OCI-LY7 (cell line): ENCODE measurements at regions not wholly inside any gene's neighbourhood (a gene's known extent, or its start where the extent isn't known, plus 50 kb on each side); places are given as distances from the start of the nearest gene placed in this dataset.

ENCODE experiments used
- BruUV-seq: library from RNA; stranded (reverse); fragments of 400-500 nt; replicated peaks from 2 replicates; lab custom pipeline; 2021; lab: Mats Ljungman, UMichigan
- CTCF ChIA-PET: fragments of 300-600 bp; sonication (Branson Sonifier 250); formaldehyde crosslinking; loops from one replicate; lab custom pipeline; 2022; ENCODE audit warnings: antibody characterized with exemption; ENCODE audit not compliant: unreplicated experiment; lab: Charles Lee
- POLR2A ChIA-PET: fragments of 300-600 bp; sonication (Branson Sonifier 250); formaldehyde crosslinking; loops from one replicate; lab custom pipeline; 2022; ENCODE audit warnings: antibody characterized with exemption; lab: Charles Lee
- DNase-seq: peaks from one replicate; pipeline ENCODE4 v3.0.0-alpha.2; 2015; ENCODE audit warnings: low spot score
- H2AFZ ChIP-seq: fragments of 200-600 bp; sonication (generic), shearing (Covaris generic); 2 replicates; pipeline ENCODE4 v1.6.1; 2014; ENCODE audit warnings: mild to moderate bottlenecking, antibody characterized with exemption, low read length, moderate library complexity
- H3K27ac ChIP-seq: fragments of 200-600 bp; sonication (generic); 2 replicates; pipeline ENCODE4 v1.5.1; 2014; ENCODE audit warnings: mixed run types, low read depth, mild to moderate bottlenecking, moderate library complexity, low read length, inconsistent platforms; ENCODE audit not compliant: poor library complexity, severe bottlenecking
- H3K36me3 ChIP-seq: fragments of 200-600 bp; sonication (generic); 2 replicates; pipeline ENCODE4 v1.6.1; 2014; ENCODE audit warnings: mild to moderate bottlenecking, antibody characterized with exemption, low read length, moderate library complexity, mixed read lengths; ENCODE audit not compliant: insufficient read depth
- H3K4me1 ChIP-seq: fragments of 200-600 bp; sonication (generic); 2 replicates; pipeline ENCODE4 v1.5.1; 2014; ENCODE audit warnings: mild to moderate bottlenecking, low read length; ENCODE audit not compliant: insufficient read depth, poor library complexity, severe bottlenecking
- H3K4me2 ChIP-seq: fragments of 200-600 bp; sonication (generic); 2 replicates; pipeline ENCODE4 v1.6.1; 2014; ENCODE audit warnings: mild to moderate bottlenecking, low read length
- H3K4me3 ChIP-seq: fragments of 200-600 bp; sonication (generic); 2 replicates; pipeline ENCODE4 v1.5.1; 2014; ENCODE audit warnings: mild to moderate bottlenecking, low read depth, low read length; ENCODE audit not compliant: poor library complexity, severe bottlenecking
- H3K79me2 ChIP-seq: fragments of 200-600 bp; sonication (generic); 2 replicates; pipeline ENCODE4 v1.6.1; 2016; ENCODE audit warnings: low read depth, mild to moderate bottlenecking, low read length, moderate library complexity, mixed read lengths; ENCODE audit not compliant: insufficient read depth
- H3K9me2 ChIP-seq: fragments of 200-600 bp; sonication (generic); 2 replicates; pipeline ENCODE4 v1.6.1; 2016; ENCODE audit warnings: mild to moderate bottlenecking, low read length, mixed read lengths; ENCODE audit not compliant: insufficient read depth
- H3K9me3 ChIP-seq: fragments of 200-600 bp; sonication (generic); 2 replicates; pipeline ENCODE4 v1.6.1; 2014; ENCODE audit warnings: mild to moderate bottlenecking, mixed run types, low read length, mixed read lengths
- H4K20me1 ChIP-seq: fragments of 200-600 bp; sonication (generic); 2 replicates; pipeline ENCODE4 v1.6.1; 2014; ENCODE audit warnings: mild to moderate bottlenecking, antibody characterized with exemption, low read length, moderate library complexity, mixed read lengths; ENCODE audit not compliant: insufficient read depth
- EZH2phosphoT487 ChIP-seq: fragments of 200-600 bp; sonication (generic); IDR thresholded peaks from 2 replicates; pipeline ENCODE4 v1.6.1; 2018; ENCODE audit warnings: low read depth, borderline replicate concordance, mild to moderate bottlenecking, mixed run types, antibody characterized with exemption, low read length, moderate library complexity, mixed read lengths
- intact Hi-C: fragments of 100-400 bp; cut with micrococcal nuclease; formaldehyde crosslinking; loops from one replicate; pipeline ENCODE4 v1.10.0; 2022; ENCODE audit not compliant: unreplicated experiment
- TF ChIP-seq, protein P1 (sequence below): fragments of 200-600 bp; sonication (generic); conservative IDR thresholded peaks from 2 replicates; pipeline ENCODE4 v1.5.1; 2014; ENCODE audit warnings: mild to moderate bottlenecking, antibody characterized with exemption, low read length, moderate library complexity, mixed read lengths

DNA sequence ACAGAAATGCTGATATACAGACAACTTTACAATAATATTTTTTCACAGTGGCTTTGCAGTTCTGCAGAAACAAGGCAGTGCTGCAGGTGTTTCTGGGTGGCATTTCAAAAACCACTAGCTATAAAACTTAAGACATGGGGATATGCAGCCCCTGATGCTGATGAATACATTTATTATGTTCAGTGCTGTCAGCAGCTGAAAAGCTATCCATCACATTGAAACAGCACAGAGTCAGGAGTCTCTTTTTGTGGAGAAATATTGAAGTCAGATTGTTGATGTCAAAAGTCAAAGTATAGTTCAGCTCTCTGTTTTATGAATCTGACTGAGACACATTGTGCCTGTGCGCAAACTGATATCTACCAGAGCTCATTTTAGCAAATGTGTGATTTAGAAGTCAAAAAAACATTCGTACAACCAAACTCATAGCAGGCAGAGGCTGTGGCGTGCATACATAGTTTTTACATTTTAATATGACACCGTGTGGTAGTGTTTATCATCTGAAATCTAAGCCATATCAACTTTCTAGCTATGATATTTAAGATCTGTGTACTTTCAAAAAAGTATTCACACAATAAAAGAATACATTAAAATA is 467.6 kb downstream of the PRKD1 start:
- DNase-seq: no peak
- no TSS peak for BruUV-seq
- intact Hi-C loops: no loop called here
- Histone ChIP-seq H3K4me2 (no peak overlapping the region), H3K36me3 (no peaks in the 10 kb centered on the region), H2AFZ (no peak overlapping the region), H3K4me3 (no peak overlapping the region), H3K79me2 (no peaks in the 10 kb centered on the region), H3K27ac (no peak overlapping the region), H3K9me3 (0 out of 2 replicates have a peak, but pooled peaks cover 5% of the 10 kb centered on the region), H3K4me1 (no peaks in the 10 kb centered on the region), H4K20me1 (no peaks in the 10 kb centered on the region), H3K9me2 (no peaks in the 10 kb centered on the region)
- ChIA-PET CTCF (no interaction called here), POLR2A (interaction anchor here (0.6 to 0.9 kb wide), 2 partner anchors 11 kb away, joined by 3 to 4 read pairs; no protein-coding TSS in a partner anchor)
- TF ChIP-seq, protein P1, sequence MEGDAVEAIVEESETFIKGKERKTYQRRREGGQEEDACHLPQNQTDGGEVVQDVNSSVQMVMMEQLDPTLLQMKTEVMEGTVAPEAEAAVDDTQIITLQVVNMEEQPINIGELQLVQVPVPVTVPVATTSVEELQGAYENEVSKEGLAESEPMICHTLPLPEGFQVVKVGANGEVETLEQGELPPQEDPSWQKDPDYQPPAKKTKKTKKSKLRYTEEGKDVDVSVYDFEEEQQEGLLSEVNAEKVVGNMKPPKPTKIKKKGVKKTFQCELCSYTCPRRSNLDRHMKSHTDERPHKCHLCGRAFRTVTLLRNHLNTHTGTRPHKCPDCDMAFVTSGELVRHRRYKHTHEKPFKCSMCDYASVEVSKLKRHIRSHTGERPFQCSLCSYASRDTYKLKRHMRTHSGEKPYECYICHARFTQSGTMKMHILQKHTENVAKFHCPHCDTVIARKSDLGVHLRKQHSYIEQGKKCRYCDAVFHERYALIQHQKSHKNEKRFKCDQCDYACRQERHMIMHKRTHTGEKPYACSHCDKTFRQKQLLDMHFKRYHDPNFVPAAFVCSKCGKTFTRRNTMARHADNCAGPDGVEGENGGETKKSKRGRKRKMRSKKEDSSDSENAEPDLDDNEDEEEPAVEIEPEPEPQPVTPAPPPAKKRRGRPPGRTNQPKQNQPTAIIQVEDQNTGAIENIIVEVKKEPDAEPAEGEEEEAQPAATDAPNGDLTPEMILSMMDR: no peak
- no peak for TF ChIP-seq EZH2phosphoT487

DNA sequence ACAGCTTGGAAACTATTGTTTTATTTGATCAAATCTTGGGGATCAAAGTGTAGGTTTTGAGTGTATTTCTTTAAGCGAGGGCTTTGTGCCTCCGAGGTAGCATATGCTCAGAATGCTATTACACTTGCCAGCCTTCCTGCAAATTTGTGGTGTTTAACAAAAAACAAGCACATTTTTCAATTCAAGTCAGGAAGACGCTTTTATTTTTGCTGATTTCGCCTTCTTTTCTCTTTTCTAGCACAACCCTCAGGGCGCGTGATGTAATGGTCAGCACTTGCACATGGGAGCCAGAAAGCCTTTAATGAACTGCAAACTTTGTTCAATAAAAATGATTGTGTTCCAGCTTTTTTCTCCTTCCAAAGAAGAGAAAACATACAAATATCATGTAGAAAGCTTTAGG is 466.5 kb downstream of the PRKD1 start:
- H3K4me2 ChIP-seq: no peak overlapping the region
- DNase-seq: no peak

DNA sequence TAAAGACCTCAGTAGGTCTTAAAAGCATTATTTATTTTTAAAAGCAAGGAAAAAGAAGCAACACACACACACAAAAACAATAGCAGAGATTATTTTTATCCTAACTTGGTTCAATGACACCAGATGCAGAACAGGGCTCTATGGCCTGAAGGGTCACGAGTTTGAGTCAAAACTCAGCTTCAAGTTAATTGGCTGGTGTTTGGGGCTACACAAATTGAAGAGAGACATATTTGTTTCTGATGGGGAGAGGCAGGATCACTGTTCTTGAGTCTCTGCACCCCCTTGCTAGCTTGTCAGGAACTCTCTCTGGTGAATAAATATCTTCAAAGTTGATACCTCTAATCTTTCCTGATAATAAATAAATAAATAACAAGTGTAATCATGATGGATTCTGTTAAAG is 466.1 kb downstream of the PRKD1 start:
- ChIA-PET CTCF (no interaction called here), POLR2A (no interaction called here)
- H3K9me2 ChIP-seq: no peaks in the 10 kb centered on the region
- no peak for TF ChIP-seq EZH2phosphoT487
- TF ChIP-seq, protein P1: no peak
- no TSS peak for BruUV-seq
- no peak overlapping the region for H3K27ac ChIP-seq
- no peak overlapping the region for H3K4me3 ChIP-seq
- H3K36me3 ChIP-seq: no peaks in the 10 kb centered on the region
- H2AFZ ChIP-seq: no peak overlapping the region
- intact Hi-C loops: no loop called here
- 0 out of 2 replicates have a peak, but pooled peaks cover 5% of the 10 kb centered on the region for H3K9me3 ChIP-seq
- no peaks in the 10 kb centered on the region for H4K20me1 ChIP-seq
- H3K79me2 ChIP-seq: no peaks in the 10 kb centered on the region
- DNase-seq: no peak
- H3K4me1 ChIP-seq: no peaks in the 10 kb centered on the region
- H3K4me2 ChIP-seq: no peak overlapping the region

More for the DNA sequence above, 466.5 kb downstream of the PRKD1 start:
- POLR2A ChIA-PET: no interaction called here
- BruUV-seq: no TSS peak
- H3K4me3 ChIP-seq: no peak overlapping the region
- 0 out of 2 replicates have a peak, but pooled peaks cover 5% of the 10 kb centered on the region for H3K9me3 ChIP-seq
- H3K9me2 ChIP-seq: no peaks in the 10 kb centered on the region
- intact Hi-C loops: no loop called here
- H3K36me3 ChIP-seq: no peaks in the 10 kb centered on the region
- H3K4me1 ChIP-seq: no peaks in the 10 kb centered on the region
- H3K27ac ChIP-seq: no peak overlapping the region
- CTCF ChIA-PET: no interaction called here
- TF ChIP-seq, protein P1: no peak
- TF ChIP-seq EZH2phosphoT487: no peak
- no peak overlapping the region for H2AFZ ChIP-seq
- no peaks in the 10 kb centered on the region for H3K79me2 ChIP-seq
- no peaks in the 10 kb centered on the region for H4K20me1 ChIP-seq
